Coronary artery (tissue), 2 donors: ENCODE measurements at regions not wholly inside any gene's neighbourhood (a gene's known extent, or its start where the extent isn't known, plus 50 kb on each side); places are given as distances from the start of the nearest gene placed in this dataset.

ENCODE experiments used
- DNase-seq: peaks from one replicate; pipeline ENCODE4 v3.0.0-alpha.2; 2017; ENCODE audit warnings: low spot score
- H3K27ac ChIP-seq, 2 donors: fragments of 200-600 bp; sonication (generic); one replicate each; pipeline ENCODE4 v1.5.1; 2016 to 2019
- H3K4me3 ChIP-seq: fragments of 200-600 bp; sonication (generic); 2 replicates; pipeline ENCODE4 v1.5.1; 2016; ENCODE audit warnings: mild to moderate bottlenecking, moderate library complexity
- CTCF ChIP-seq: fragments of 200-600 bp; sonication (generic); IDR thresholded peaks from one replicate; pipeline ENCODE4 v1.5.1; 2019; ENCODE audit warnings: antibody characterized with exemption

DNA sequence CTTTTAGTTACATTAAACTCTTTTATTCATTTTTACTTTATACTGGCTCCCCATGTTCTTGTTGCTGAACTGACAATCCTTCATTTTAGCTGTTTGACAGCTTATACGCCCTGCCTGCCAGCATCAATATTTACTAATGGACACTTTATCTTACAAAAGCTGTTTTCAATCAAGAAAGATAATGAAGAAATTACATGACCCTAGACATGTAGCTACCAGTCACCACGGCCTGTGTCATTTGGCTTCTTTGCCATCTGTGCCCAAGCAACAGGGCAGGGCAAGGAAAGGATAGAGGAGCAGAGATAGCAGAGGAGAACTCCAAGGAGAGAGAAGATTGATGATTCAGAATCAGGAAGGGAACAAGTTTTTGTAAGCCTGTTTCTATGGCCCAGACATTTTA is 647.3 kb downstream of the BRINP1 start:
- no peak for TF ChIP-seq CTCF
- no peak overlapping the region for H3K4me3 ChIP-seq
- no peak overlapping the region for H3K27ac ChIP-seq
- no peak for DNase-seq

- DNase-seq: no peak
- Histone ChIP-seq H3K4me3 (no peak overlapping the region), H3K27ac (no peak overlapping the region)
- TF ChIP-seq CTCF: no peak
Observed at GRCh38 chr9:118729981-118730380, 639.3 kb downstream of the BRINP1 start.

- H3K27ac ChIP-seq: no peak overlapping the region
- no peak for DNase-seq
- H3K4me3 ChIP-seq: no peak overlapping the region
- no peak for TF ChIP-seq CTCF
Observed at GRCh38 chr9:118732998-118733397, 636.2 kb downstream of the BRINP1 start.

DNA sequence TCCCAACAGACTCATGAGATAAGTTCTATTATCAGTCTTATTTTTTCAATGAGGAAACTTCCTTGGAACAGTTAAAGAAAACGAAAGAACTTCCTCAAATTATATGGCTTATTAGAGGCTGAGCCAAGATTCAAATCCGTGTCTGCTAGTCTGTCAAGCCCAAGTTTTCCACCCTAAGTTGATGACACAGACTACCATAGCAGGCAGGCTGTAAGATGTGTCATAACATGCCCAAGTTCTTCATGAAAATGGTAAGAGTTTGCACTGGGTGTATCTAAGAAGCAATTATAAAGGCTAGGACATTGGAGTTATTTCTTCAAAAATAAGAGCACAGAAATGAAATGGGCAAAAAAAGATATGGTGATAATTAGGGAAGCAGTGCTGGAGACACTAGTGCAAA is 634.5 kb downstream of the BRINP1 start:
- no peak for DNase-seq
- Histone ChIP-seq H3K4me3 (no peak overlapping the region), H3K27ac (no peak overlapping the region)
- TF ChIP-seq CTCF: no peak

DNA sequence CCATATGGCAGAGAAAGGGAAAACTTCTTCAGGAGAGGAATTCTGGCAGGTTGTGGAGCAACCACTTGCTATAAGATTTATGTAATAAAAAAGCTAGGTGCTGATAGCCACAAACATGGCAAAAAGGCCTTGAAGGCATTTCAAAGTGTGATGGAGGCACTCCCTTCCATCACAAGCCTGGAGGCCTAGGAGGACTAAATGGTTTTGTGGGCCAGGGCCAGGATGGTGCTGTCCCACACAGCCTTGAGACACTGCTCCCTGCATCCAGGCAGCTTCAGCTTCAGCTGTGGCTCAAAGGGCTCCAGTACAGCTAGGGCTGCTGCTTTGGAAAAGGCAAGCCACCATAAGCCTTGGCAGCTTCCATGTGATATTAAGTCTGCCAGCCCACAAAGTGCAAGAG is 632.8 kb downstream of the BRINP1 start:
- Histone ChIP-seq H3K4me3 (no peak overlapping the region), H3K27ac (no peak overlapping the region)
- no peak for DNase-seq
- TF ChIP-seq CTCF: no peak

- no peak for TF ChIP-seq CTCF
- H3K27ac ChIP-seq: no peak overlapping the region
- H3K4me3 ChIP-seq: no peak overlapping the region
- no peak for DNase-seq
Observed at GRCh38 chr9:118751077-118751847, 618.0 kb downstream of the BRINP1 start.

GRCh38 chr9:118751848-118752223 is 617.4 kb downstream of the BRINP1 start:
- Histone ChIP-seq H3K27ac (no peak overlapping the region), H3K4me3 (no peak overlapping the region)
- TF ChIP-seq CTCF: no peak
- no peak for DNase-seq
